ENCODE measurements at regions not wholly inside any gene's neighbourhood (a gene's known extent, or its start where the extent isn't known, plus 50 kb on each side); places are given as distances from the start of the nearest gene placed in this dataset.

GRCh38 chr1:55725378-55725777 lies 510.2 kb upstream of the USP24 start:
- Histone ChIP-seq H3K9me3 (ENCODE audit: insufficient read depth, low read length) (no peaks in the 10 kb centered on the region), H3K4me3 (ENCODE audit: low read length) (no peak overlapping the region), H3K27ac (ENCODE audit: low read length) (no peak overlapping the region), H3K36me3 (replicated peaks; ENCODE audit: low read depth, low read length) (no peaks in the 10 kb centered on the region), H2AFZ (ENCODE audit: low read depth, low read length) (no peak overlapping the region), H3K4me1 (ENCODE audit: low read length) (no peaks in the 10 kb centered on the region), H3K9ac (ENCODE audit: low read length) (no peak overlapping the region), H4K20me1 (ENCODE audit: insufficient read depth, low read length) (no peaks in the 10 kb centered on the region), H3K4me2 (ENCODE audit: low read length) (no peak overlapping the region), H3K79me2 (ENCODE audit: low read length) (no peaks in the 10 kb centered on the region), H3K27me3 (ENCODE audit: low read depth, low read length) (no peaks in the 10 kb centered on the region)
- TF ChIP-seq EZH2phosphoT487 (IDR thresholded peaks at IDR 0.05; ENCODE audit: low read depth) = no peak
- no peak for TF ChIP-seq CTCF (IDR thresholded peaks at IDR 0.05; ENCODE audit: low read depth, low read length)

- no peak overlapping the region for H2AFZ ChIP-seq (ENCODE audit: low read depth, low read length)
- no peaks in the 10 kb centered on the region for H3K27me3 ChIP-seq (ENCODE audit: low read depth, low read length)
- no peak overlapping the region for H3K9ac ChIP-seq (ENCODE audit: low read length)
- H3K4me3 ChIP-seq (ENCODE audit: low read length) = no peak overlapping the region
- no peak for TF ChIP-seq EZH2phosphoT487 (IDR thresholded peaks at IDR 0.05; ENCODE audit: low read depth)
- no peaks in the 10 kb centered on the region for H3K79me2 ChIP-seq (ENCODE audit: low read length)
- H3K9me3 ChIP-seq (ENCODE audit: insufficient read depth, low read length) = no peaks in the 10 kb centered on the region
- H3K27ac ChIP-seq (ENCODE audit: low read length) = no peak overlapping the region
- H3K36me3 ChIP-seq (replicated peaks; ENCODE audit: low read depth, low read length) = no peaks in the 10 kb centered on the region
- H3K4me1 ChIP-seq (ENCODE audit: low read length) = no peaks in the 10 kb centered on the region
- no peaks in the 10 kb centered on the region for H4K20me1 ChIP-seq (ENCODE audit: insufficient read depth, low read length)
- no peak overlapping the region for H3K4me2 ChIP-seq (ENCODE audit: low read length)
Measured at GRCh38 chr1:55724551-55725325, 509.6 kb upstream of the USP24 start.

- Histone ChIP-seq H3K9ac (ENCODE audit: low read length) (no peak overlapping the region), H4K20me1 (ENCODE audit: insufficient read depth, low read length) (no peaks in the 10 kb centered on the region), H3K36me3 (replicated peaks; ENCODE audit: low read depth, low read length) (no peaks in the 10 kb centered on the region), H2AFZ (ENCODE audit: low read depth, low read length) (no peak overlapping the region), H3K4me3 (ENCODE audit: low read length) (no peak overlapping the region), H3K27ac (ENCODE audit: low read length) (no peak overlapping the region), H3K4me2 (ENCODE audit: low read length) (no peak overlapping the region), H3K9me3 (ENCODE audit: insufficient read depth, low read length) (no peaks in the 10 kb centered on the region), H3K27me3 (ENCODE audit: low read depth, low read length) (no peaks in the 10 kb centered on the region), H3K4me1 (ENCODE audit: low read length) (no peaks in the 10 kb centered on the region), H3K79me2 (ENCODE audit: low read length) (no peaks in the 10 kb centered on the region)
- TF ChIP-seq CTCF (IDR thresholded peaks at IDR 0.05; ENCODE audit: low read depth, low read length) (no peak), EZH2phosphoT487 (IDR thresholded peaks at IDR 0.05; ENCODE audit: low read depth) (no peak)
Measured at GRCh38 chr1:55723001-55723400, 507.8 kb upstream of the USP24 start.

- Histone ChIP-seq H3K4me1 (ENCODE audit: low read length) (no peaks in the 10 kb centered on the region), H3K4me3 (ENCODE audit: low read length) (no peak overlapping the region), H3K27ac (ENCODE audit: low read length) (no peak overlapping the region), H4K20me1 (ENCODE audit: insufficient read depth, low read length) (no peaks in the 10 kb centered on the region), H3K27me3 (ENCODE audit: low read depth, low read length) (no peaks in the 10 kb centered on the region), H3K9ac (ENCODE audit: low read length) (no peak overlapping the region), H3K4me2 (ENCODE audit: low read length) (no peak overlapping the region), H3K36me3 (replicated peaks; ENCODE audit: low read depth, low read length) (no peaks in the 10 kb centered on the region), H3K9me3 (ENCODE audit: insufficient read depth, low read length) (no peaks in the 10 kb centered on the region), H3K79me2 (ENCODE audit: low read length) (no peaks in the 10 kb centered on the region), H2AFZ (ENCODE audit: low read depth, low read length) (no peak overlapping the region)
- TF ChIP-seq EZH2phosphoT487 (IDR thresholded peaks at IDR 0.05; ENCODE audit: low read depth) = no peak
- TF ChIP-seq CTCF (IDR thresholded peaks at IDR 0.05; ENCODE audit: low read depth, low read length) = no peak
Measured at GRCh38 chr1:55720261-55720660, 505.1 kb upstream of the USP24 start.

All from OCI-LY3 (cell line).